HG02763 (cell line): ENCODE measurements at regions not wholly inside any gene's neighbourhood (a gene's known extent, or its start where the extent isn't known, plus 50 kb on each side); places are given as distances from the start of the nearest gene placed in this dataset.
A peak's percentile ranks its signal among the peaks of the same experiment; 100 is the strongest.
"Not testable (repeated sequence)": the region's sequence is repeated elsewhere in the genome, so short reads cannot be mapped to it uniquely, and the experiment has no call there.

Experiments
- ATAC-seq: cut with Tn5 transposase; IDR thresholded peaks from one replicate; pipeline ENCODE4 v1.9.1; 2021; ENCODE audit warnings: mild to moderate bottlenecking, moderate library complexity; ENCODE audit not compliant: unreplicated experiment

DNA sequence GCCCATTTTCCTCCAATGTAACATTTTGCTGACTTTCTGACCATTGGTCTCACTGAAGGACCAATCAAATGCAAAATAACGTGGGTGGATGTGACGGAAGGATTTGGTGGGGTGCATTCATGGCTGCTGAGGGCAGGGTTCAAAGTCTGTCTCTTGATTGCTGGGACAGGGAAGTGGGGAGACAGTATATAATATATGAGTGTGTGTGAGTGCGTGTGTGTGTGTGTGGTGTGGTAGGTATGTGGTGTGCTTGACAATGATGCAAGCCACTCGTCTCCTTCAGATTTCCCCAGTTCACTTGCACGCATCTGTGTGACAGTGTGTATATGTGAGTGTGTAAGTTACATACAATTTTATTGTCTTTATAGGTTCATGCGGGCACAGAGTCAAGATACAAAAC, 477.3 kb downstream of the DIRAS2 start:
- no peak for ATAC-seq

DNA sequence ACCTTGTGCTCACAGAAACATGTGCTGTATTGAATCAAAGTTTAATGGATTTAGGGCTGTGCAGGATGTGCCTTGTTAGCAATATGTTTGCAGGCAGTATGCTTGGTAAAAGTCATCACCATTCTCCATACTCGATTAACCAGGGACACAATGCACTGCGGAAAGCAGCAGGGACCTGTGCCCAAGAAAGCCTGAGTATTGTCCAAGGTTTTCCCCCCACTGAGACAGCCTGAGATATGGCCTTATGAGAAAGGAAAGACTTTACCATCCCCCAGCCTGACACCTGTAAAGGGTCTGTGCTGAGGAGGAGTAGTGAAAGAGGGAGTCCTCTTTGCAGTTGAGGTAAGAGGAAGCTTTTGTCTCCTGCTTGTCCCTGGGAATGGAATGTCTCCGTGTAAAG, 476.2 kb downstream of the DIRAS2 start:
- not testable (repeated sequence) for ATAC-seq

DNA sequence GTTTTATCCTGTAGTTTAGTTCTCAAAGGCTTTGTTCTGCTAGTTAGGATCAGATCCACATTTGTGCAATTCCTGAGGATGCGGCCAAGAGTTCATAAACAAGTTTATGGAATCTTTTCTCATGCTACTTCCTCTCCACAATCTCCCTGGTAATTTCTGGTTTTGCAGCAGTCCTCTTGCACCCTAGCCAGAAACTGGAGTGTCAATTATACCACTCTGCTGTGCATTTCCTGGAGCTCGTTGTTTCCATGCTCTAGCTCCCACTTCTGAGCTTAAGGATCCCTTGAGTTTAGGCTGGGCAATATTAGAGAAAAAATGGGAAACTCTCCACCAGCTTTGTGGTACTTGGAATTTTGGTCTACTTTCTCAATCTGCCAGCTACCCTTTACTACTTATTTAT, 474.7 kb downstream of the DIRAS2 start:
- ATAC-seq: no peak

DNA sequence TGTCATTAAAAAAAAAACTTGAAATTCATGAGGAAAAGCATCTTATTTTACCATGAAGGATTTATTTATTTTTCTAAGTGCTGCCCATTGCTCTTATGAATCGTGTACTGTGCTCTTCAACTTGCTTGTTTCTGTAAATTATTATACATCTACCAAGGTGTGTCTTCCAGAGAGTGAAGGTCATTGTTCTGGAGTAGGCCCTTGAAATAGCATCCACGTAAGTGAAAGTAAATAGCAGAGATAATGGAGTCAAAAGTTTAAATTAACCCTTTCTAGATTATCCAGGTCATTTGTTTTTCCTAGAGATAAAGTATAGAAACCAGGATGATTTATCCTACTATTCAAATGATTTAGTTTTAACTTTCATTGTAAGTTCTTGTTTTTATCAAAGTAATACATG, 473.1 kb downstream of the DIRAS2 start:
- no peak for ATAC-seq

DNA sequence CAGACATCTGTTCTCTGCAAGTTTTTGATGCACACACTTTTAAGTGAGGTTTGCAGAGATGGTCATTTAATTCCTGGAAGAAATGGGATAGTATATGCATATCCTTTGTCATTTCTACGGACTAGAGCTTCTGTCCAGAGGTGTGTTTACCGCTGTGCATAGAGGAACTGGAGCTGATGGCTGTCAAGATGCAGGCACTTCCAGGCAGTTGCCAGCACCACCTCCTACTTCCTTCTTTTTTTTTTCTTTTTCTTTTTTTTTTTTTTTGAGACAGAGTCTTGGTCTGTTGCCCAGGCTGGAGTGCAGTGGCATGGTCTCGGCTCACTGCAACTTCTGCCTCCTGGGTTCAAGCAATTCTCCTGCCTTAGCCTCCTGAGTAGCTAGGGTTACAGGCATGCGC, 468.7 kb downstream of the DIRAS2 start:
- ATAC-seq: not testable (repeated sequence)

DNA sequence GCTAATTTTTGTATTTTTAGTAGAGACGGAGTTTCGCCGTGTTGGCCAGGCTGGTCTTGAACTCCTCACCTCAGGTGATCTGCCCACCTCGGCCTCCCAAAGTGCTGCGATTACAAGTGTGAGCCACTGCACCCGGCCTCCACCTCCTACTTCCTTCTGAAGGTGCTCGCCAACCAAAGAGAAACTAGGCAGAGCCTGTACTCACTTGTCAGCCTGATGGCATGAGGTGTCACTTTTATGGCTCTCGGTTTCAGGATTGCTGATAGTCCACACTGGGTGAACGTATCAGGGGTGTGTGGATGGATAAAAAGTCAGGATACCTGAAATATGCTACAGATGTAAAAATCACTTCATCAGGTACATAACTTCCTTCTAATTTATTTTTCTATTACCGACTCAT, 468.3 kb downstream of the DIRAS2 start:
- ATAC-seq: not testable (repeated sequence)

DNA sequence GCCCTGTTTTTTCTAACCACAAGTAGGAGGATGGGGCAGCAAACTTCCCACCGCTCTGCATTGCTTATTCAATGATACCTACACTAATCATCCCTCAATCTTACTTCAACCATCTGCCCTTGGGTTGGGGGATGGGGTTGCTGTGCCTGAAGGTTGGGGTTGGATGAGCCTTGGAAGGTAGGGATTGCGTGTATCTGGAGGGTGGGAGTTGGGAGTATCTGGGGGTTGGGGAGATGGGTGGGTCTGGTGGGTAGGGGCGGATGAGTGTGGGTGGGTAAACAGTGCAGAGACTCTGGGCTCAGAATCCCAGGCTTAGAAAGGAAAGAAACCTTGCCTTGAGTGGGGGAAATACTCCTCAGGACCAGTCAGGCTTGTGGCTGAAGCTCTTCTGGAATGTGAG, 467.4 kb downstream of the DIRAS2 start:
- ATAC-seq: no peak

DNA sequence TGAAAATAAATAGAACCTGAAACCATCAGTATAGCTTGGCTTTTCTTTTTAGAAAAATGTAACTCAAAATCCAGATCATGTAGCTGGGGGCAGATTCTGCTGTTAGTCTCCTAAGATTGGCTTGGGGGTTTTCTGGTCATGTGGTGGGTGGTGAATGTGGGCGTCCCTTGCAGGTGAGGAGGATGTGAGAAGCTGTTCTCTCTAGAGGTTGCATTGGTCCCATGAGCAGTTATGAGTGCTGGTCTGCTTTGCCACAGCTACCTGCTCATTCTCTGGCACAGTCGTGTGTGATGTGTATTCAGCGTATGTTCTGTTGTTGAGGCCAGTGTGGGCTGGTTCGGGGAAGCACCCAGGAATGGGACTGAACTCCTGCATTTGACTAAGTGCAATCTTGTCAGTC, 466.8 kb downstream of the DIRAS2 start:
- no peak for ATAC-seq

DNA sequence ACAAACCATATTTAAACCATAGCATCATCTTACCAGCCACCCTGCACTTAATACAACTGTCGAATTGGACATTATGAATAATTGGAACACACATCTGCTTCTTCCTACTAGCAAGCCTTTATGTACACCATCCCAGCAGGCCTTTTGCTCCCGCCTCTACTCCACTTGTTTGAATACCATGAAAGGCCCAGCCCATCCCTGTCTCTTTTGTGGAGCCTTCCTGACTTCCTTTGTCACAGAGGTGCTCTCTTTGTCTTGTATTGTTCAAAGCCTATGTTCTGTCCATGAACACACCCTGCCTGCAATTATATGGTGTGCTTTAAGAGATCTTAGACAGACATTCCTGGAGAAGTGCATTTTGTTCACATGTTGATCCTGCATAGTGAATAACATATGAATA, 465.7 kb downstream of the DIRAS2 start:
- no peak for ATAC-seq

DNA sequence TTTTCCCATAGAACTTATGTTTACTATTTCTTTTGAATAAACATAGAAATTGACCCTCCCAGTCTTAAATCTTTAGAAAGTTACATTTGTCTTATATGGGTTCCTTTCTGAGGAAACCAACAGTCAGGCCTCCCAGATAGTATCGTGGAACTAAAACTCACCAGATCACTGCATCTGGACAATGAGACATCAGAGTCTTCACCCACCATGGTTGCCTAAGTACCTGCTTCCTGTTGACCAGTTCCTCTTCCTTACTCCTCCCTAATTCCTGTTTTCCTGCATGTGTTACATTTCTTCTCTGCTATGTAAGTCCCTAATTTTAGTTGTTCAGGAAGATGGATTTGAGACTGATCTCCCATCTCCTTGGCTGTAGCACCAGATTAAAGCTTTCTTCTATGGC, 462.2 kb downstream of the DIRAS2 start:
- no peak for ATAC-seq

DNA sequence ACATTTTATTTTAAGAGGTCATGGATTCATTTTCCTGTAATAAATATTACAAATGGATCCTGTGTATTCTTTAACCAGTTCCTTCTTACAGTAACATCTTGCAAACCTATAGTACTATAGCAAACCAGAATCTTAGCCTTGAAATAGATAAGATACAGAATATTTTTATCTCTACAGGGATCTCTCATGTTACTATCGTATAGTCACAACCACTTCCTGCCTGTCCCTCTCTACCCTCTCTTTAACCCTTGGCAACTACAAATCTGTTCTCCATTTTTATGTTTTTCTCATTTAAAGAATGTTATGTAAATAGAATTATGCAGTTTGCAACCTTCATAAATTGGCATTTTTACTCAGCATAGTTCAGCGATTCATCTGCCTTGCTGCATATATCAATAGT, 454.0 kb downstream of the DIRAS2 start:
- no peak for ATAC-seq

DNA sequence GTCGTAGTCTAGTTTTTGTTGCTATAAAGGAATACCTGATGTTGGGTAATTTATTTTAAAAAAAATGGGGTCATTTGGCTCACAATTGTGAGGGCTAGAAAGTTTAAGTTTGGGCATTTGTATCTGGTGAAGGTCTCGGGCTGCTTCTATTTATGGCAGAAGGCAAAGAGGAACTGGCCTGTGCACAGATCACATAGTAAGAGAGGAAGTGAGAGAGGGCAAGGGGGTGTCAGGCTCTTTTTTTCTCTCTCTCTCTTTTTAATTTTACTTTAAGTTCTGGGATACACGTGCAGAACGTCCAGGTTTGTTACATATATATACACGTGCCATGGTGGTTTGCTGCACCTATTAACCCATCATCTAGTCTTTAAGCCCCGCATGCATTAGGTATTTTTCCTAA, 453.3 kb downstream of the DIRAS2 start:
- peak; percentile 68 for ATAC-seq

DNA sequence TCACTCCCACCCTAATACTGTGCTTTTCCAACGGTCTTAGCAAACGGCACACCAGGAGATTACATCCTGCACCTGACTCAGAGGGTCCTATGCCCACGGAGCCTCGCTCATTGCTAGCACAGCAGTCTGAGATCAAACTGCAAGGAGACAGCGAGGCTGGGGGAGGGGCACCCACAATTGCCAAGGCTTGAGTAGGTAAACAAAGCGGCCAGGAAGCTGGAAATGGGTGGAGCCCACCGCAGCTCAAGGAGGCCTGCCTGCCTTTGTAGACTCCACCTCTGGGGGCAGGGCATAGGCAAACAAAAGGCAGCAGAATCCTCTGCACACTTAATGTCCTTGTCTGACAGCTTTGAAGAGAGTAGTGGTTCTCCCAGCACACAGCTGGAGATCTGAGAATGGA, 450.2 kb downstream of the DIRAS2 start:
- not testable (repeated sequence) for ATAC-seq

DNA sequence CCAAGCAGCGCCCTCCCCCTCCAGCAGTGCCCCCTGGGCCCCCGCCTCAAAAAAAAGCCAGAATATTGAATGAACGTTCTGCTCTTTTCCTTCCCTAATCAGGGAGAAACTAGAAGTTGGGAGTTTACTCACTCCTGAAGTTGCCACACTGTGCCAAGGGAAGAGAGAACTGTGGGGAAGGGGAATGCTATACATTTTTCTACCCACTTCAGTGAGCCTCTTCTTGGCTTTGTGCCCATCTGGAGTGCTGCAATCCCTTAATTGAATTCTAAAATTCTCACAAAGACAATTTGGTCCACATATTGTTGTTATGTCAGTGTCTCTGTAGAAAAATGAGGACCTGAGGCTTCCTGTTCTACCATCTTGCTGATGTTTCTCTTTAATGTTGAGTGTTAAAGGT, 443.7 kb downstream of the DIRAS2 start:
- ATAC-seq: no peak

DNA sequence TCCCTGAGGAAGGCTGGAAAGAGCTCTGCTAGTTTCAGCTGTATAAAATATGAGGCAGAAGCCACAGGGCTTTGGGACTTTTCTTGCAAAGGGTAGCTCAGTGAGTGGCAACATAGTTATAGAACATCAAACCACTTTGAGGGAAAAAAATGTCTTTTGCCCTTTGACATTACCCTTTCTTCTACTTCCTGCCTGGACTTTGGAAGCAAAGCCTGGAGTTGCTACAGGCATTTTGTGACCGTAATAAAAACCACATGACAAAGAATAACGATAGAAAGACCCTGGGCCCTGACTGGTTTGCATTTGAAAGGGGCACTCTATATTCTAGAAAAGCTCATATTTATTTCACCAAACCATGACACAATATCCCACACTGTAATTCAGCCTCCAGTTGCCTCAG, 440.9 kb downstream of the DIRAS2 start:
- no peak for ATAC-seq

DNA sequence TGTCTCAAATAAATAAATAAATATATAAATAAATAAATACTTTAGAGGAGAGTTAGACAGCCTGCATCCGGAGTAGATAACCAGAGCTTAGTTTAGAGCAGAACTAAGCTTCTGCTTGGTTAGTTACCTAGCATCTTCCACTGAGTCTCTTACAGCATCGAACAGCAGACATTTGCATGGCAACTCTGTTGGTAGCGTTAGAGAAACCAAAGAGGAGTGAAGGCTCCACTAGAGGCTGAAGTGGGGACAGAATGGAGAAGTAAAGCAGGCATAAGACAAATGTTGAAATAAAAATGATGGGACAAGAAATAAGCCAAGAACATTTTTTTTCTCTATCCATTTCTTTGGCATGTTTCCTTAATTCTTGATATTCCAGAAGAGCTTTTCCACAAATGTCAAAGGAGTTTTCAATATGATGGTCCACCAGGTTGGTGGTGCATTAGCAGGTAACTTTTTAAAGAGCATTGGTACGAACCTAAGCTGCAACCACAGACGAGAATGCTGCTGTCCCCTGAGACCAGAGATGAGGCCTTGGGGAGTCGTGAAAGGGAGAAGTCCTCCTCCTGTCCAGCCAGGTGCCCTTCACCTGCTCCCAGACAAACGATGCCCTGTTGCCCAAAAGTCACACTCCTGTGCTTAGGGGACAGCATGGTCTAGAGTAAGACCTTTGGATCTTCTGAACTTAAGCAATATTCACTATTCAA, 438.3 kb downstream of the DIRAS2 start:
- no peak for ATAC-seq

DNA sequence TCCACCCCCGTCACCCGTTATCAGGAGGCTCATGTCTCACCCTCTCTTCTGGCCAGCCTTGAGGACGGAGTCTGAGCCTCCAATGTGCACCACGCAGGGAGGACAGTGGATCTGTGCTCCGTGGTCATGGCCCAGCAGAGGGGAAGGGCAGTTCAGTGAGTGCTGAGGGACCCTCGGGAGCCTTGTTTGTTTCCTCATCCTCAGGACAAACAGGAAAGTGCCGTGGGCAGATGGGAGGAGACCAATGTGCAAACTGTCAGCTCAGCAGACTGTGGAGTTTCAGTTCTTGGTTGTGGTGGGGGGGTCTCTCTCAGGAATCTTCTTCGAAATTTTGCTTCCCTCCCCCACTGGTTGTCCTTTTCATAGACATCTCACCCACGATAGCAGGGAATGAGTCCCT, 429.6 kb downstream of the DIRAS2 start:
- not testable (repeated sequence) for ATAC-seq

DNA sequence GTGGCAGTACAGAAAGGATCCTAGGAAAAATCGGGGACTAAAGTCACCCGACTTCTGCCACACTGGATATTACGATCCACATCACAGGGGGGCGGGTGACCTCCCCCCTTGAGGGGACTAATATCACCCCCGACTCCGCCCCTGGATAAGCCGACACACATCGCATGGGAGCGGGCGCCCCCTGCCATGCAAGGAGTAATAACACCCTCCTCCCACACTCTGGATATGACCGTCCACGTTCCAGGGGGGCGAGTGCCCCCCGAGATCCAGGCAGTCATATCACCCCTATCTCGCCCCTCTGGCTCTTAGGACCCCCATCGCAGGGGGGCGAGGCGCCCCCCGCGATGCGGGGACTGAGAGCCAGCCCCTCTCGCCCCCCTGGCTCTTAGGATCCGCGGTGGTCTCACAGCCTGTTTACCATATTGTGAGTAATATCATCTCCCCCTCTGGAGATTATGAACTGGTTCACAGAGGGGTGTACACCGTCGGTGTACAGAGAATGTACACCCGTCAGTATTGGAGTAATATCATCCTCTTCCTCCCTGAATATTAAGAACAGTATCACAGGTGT, 423.0 kb downstream of the DIRAS2 start:
- no peak for ATAC-seq

DNA sequence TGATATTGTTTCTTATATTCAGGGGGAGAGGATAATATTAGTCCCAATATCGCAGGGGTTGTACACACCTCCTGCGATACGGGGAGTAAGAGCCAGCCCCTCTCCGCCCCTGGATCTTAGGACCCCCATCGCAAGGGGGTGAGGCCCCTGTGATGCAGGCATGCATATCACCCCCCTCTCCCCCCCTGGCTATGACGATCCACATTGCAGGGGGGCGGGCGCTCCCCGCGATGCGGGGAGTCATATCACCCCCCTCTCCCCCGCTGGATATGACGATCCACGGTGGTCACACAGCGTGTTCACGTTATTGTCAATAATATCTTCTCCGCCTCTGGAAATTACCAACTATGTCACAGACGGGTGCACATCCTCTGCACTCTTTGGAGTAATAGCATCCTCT, 420.7 kb downstream of the DIRAS2 start:
- ATAC-seq: not testable (repeated sequence)

DNA sequence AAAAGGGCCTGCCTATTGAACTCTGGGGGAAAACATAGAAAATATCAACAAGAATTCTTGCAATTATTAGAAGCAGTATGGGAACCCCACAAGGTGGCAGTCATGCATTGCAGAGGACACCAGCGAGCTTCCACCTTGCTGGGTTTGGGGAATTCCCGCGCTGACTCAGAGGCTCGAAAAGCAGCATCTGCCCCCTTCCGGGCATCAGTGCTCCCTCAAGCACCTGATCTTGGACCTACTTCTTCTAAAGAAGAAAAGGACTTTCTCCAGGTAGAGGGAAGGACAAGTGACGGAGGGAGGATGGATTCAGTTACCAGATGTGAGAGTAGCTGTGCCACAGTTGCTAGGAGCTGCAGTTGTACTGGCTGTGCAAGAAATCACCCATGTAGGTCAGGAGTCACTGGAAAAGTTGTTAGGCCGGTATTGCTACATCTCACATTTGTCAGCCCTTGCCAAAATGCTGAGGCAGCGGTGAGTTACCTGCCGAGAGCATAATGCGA, 415.7 kb downstream of the DIRAS2 start:
- ATAC-seq: not testable (repeated sequence)

DNA sequence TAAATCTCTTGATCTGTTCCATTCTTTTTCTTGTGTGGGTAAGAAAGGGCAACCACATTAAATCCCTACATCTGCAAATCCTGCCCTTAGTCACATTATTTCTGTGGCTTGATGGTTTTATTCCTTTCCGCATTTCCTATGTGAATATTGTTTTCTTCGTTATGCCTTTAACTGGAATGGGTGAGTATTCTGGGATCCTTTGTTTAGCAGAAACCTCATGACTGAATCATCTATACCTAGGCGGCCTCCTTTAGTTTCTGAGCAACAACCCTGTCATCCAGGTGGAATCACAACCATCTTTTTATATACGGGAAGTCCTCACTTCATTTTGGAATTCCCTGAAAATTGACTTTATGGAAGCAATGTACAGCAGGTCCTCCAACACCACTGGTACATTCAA, 409.5 kb downstream of the DIRAS2 start:
- ATAC-seq: not testable (repeated sequence)

DNA sequence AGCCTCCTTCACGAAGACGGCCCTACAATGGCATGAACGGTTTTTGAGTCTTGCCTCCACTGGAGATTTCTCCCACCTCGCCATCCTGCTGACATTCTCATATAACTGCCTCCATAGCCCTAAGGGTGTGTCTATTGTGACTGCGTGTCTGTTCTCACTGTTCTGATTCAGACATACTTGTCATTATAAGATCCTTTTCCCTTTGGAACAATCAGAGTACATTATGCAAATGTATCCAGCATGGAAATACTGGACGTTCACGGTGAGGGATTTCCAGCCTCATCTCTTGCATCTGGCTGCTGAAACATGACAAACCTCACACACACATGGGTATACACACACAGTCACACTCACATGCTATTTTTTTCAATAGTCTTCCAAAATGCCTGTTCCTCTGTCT, 402.1 kb downstream of the DIRAS2 start:
- ATAC-seq: no peak

DNA sequence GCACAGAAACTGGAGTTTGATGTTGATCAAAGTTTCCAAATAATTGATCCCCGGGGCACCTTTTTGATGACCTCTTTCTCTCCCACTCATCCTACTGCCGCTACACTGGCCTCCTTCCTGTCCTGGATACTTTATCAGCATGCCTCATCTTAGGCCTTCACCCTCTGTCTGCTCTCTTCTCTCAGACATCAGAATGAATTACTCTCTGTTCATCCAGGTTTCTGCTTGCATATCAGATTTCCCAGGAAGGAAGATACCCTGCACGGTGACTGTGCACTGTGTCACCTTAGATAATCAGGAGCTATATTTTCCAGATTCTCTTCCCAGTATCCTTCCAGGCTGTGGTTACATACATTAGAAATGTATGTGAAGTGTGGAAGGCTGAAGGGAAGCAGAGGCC, 397.0 kb downstream of the DIRAS2 start:
- no peak for ATAC-seq
